ENCODE measurements at regions not wholly inside any gene's neighbourhood (a gene's known extent, or its start where the extent isn't known, plus 50 kb on each side); places are given as distances from the start of the nearest gene placed in this dataset.

- Histone ChIP-seq H2BK12ac (ENCODE audit: low read length in 2 of 2) (no peak overlapping the region), H2BK15ac (ENCODE audit: low read depth, poor library complexity, severe bottlenecking) (no peak overlapping the region), H2BK120ac (ENCODE audit: low read depth, low read length) (no peak overlapping the region), H2AK5ac (ENCODE audit: low read length, severe bottlenecking) (no peak overlapping the region), H3K9ac (ENCODE audit: low read length) (no peak overlapping the region), H3K23ac (ENCODE audit: low read length in 2 of 2) (no peak overlapping the region), H3K4me3 (ENCODE audit: insufficient read depth in 1 of 2, low read depth in 1 of 2, low read length in 2 of 2) (no peak overlapping the region), H3K79me1 (replicated peaks; ENCODE audit: low read length, poor library complexity, severe bottlenecking) (no peaks in the 10 kb centered on the region), H3K36me3 (ENCODE audit: control insufficient read depth in 1 of 2, insufficient read depth in 2 of 2, low read depth in 1 of 2, low read length in 2 of 2) (no peaks in the 10 kb centered on the region), H3K4me1 (ENCODE audit: control insufficient read depth, insufficient read depth, low read depth, low read length) (no peaks in the 10 kb centered on the region), H3K27me3 (ENCODE audit: control insufficient read depth in 1 of 2, insufficient read depth in 1 of 2, low read length in 2 of 2) (no peaks in the 10 kb centered on the region), H3K18ac (ENCODE audit: low read depth in 1 of 2, low read length in 2 of 2) (no peak overlapping the region), H3K4ac (ENCODE audit: low read depth in 1 of 2, low read length in 2 of 2) (no peak overlapping the region), H4K8ac (ENCODE audit: low read length) (no peak overlapping the region), H4K91ac (ENCODE audit: low read length) (no peak overlapping the region), H3K4me2 (ENCODE audit: low read length, poor library complexity, severe bottlenecking) (no peak overlapping the region), H2AFZ (ENCODE audit: low read depth, low read length) (no peak overlapping the region), H3K27ac (ENCODE audit: low read length, poor library complexity, severe bottlenecking) (no peak overlapping the region), H3K9me3 (ENCODE audit: control insufficient read depth, low read length) (no peaks in the 10 kb centered on the region), H2BK5ac (ENCODE audit: low read depth, low read length, poor library complexity, severe bottlenecking) (no peak overlapping the region), H3K14ac (ENCODE audit: low read length in 2 of 2) (no peak overlapping the region)
- no peak for DNase-seq
- no CpG with 5 or more reads among the region's 5 CpGs for WGBS
These were observed 158.2 kb downstream of the COX18 start for GRCh38 chr4:72911316-72911715.

DNA sequence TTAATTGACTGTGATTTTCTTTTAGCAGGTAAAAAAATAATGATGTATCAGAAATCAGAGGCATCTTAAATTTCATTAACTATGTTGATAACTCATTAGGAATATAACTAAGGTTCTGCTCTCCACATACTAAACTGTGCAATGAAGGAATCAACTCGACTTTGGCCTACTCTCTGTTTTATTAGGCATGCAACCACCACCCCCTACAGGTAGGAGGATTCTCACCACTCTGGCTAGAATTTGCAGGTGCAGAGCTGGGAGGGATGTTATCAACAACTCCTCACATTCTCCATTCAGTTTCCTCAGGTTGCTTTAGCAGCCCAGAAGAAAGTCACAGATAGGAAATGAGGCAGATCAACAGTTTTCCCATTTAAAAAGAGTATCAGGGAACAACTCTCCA, 160.1 kb downstream of the COX18 start:
- H2BK15ac ChIP-seq (ENCODE audit: low read depth, poor library complexity, severe bottlenecking) = no peak overlapping the region

DNA sequence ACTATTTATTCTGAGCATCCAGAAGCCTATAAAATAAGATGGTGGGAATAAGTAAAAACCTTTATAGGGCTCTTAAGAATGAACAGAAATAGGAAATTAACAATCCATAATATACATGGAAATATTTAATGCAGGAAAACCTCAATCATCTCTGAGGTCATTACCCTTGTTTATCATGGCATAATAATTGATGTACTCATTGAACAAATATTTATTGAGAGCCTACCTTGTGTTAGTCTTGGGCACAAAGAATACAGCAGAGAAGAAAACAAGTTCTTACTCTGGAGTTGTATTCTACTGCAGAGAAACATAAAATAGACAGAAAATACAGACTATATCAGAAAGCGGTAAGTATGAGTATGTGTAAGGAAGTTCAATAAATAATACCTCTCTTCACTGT, 167.2 kb downstream of the COX18 start:
- H3K4ac ChIP-seq (ENCODE audit: low read depth in 1 of 2, low read length in 2 of 2) = no peak overlapping the region
- no peak overlapping the region for H3K27ac ChIP-seq (ENCODE audit: low read length, poor library complexity, severe bottlenecking)
- no peak overlapping the region for H2AK5ac ChIP-seq (ENCODE audit: low read length, severe bottlenecking)
- H2BK12ac ChIP-seq (ENCODE audit: low read length in 2 of 2) = no peak overlapping the region
- no CpG with 5 or more reads among the region's 1 CpG for WGBS
- H2BK5ac ChIP-seq (ENCODE audit: low read depth, low read length, poor library complexity, severe bottlenecking) = no peak overlapping the region
- no peak overlapping the region for H2AFZ ChIP-seq (ENCODE audit: low read depth, low read length)
- H4K8ac ChIP-seq (ENCODE audit: low read length) = no peak overlapping the region
- H3K23ac ChIP-seq (ENCODE audit: low read length in 2 of 2) = no peak overlapping the region
- no peak overlapping the region for H2BK120ac ChIP-seq (ENCODE audit: low read depth, low read length)
- H2BK15ac ChIP-seq (ENCODE audit: low read depth, poor library complexity, severe bottlenecking) = no peak overlapping the region
- no peaks in the 10 kb centered on the region for H3K79me1 ChIP-seq (replicated peaks; ENCODE audit: low read length, poor library complexity, severe bottlenecking)
- H3K4me2 ChIP-seq (ENCODE audit: low read length, poor library complexity, severe bottlenecking) = no peak overlapping the region
- H3K36me3 ChIP-seq (ENCODE audit: control insufficient read depth in 1 of 2, insufficient read depth in 2 of 2, low read depth in 1 of 2, low read length in 2 of 2) = no peaks in the 10 kb centered on the region
- DNase-seq = no peak
- no peak overlapping the region for H3K9ac ChIP-seq (ENCODE audit: low read length)
- H3K18ac ChIP-seq (ENCODE audit: low read depth in 1 of 2, low read length in 2 of 2) = no peak overlapping the region
- H3K4me3 ChIP-seq (ENCODE audit: insufficient read depth in 1 of 2, low read depth in 1 of 2, low read length in 2 of 2) = no peak overlapping the region
- no peak overlapping the region for H3K14ac ChIP-seq (ENCODE audit: low read length in 2 of 2)
- no peaks in the 10 kb centered on the region for H3K27me3 ChIP-seq (ENCODE audit: control insufficient read depth in 1 of 2, insufficient read depth in 1 of 2, low read length in 2 of 2)
- no peak overlapping the region for H4K91ac ChIP-seq (ENCODE audit: low read length)
- no peaks in the 10 kb centered on the region for H3K9me3 ChIP-seq (ENCODE audit: control insufficient read depth, low read length)
- H3K4me1 ChIP-seq (ENCODE audit: control insufficient read depth, insufficient read depth, low read depth, low read length) = no peaks in the 10 kb centered on the region

More for the DNA sequence above, 160.1 kb downstream of the COX18 start:
- H2BK12ac ChIP-seq (ENCODE audit: low read length in 2 of 2) = no peak overlapping the region
- no peak overlapping the region for H2BK120ac ChIP-seq (ENCODE audit: low read depth, low read length)
- no peak overlapping the region for H2BK5ac ChIP-seq (ENCODE audit: low read depth, low read length, poor library complexity, severe bottlenecking)
- H3K27ac ChIP-seq (ENCODE audit: low read length, poor library complexity, severe bottlenecking) = no peak overlapping the region
- no peak overlapping the region for H3K4ac ChIP-seq (ENCODE audit: low read depth in 1 of 2, low read length in 2 of 2)
- no peak overlapping the region for H3K9ac ChIP-seq (ENCODE audit: low read length)
- no peaks in the 10 kb centered on the region for H3K27me3 ChIP-seq (ENCODE audit: control insufficient read depth in 1 of 2, insufficient read depth in 1 of 2, low read length in 2 of 2)
- H2AK5ac ChIP-seq (ENCODE audit: low read length, severe bottlenecking) = no peak overlapping the region
- H3K23ac ChIP-seq (ENCODE audit: low read length in 2 of 2) = no peak overlapping the region
- no peak overlapping the region for H3K18ac ChIP-seq (ENCODE audit: low read depth in 1 of 2, low read length in 2 of 2)
- no peaks in the 10 kb centered on the region for H3K36me3 ChIP-seq (ENCODE audit: control insufficient read depth in 1 of 2, insufficient read depth in 2 of 2, low read depth in 1 of 2, low read length in 2 of 2)
- no peaks in the 10 kb centered on the region for H3K79me1 ChIP-seq (replicated peaks; ENCODE audit: low read length, poor library complexity, severe bottlenecking)
- DNase-seq = no peak
- no peak overlapping the region for H3K4me3 ChIP-seq (ENCODE audit: insufficient read depth in 1 of 2, low read depth in 1 of 2, low read length in 2 of 2)
- no peak overlapping the region for H4K91ac ChIP-seq (ENCODE audit: low read length)
- WGBS = 7% methylated on average over 1 of the region's 1 CpG
- no peaks in the 10 kb centered on the region for H3K9me3 ChIP-seq (ENCODE audit: control insufficient read depth, low read length)
- no peak overlapping the region for H4K8ac ChIP-seq (ENCODE audit: low read length)
- no peak overlapping the region for H3K14ac ChIP-seq (ENCODE audit: low read length in 2 of 2)
- H3K4me1 ChIP-seq (ENCODE audit: control insufficient read depth, insufficient read depth, low read depth, low read length) = no peaks in the 10 kb centered on the region
- H2AFZ ChIP-seq (ENCODE audit: low read depth, low read length) = no peak overlapping the region
- H3K4me2 ChIP-seq (ENCODE audit: low read length, poor library complexity, severe bottlenecking) = no peak overlapping the region

GRCh38 chr4:72901553-72901952, 168.0 kb downstream of the COX18 start:
- Histone ChIP-seq H3K4me3 (ENCODE audit: insufficient read depth in 1 of 2, low read depth in 1 of 2, low read length in 2 of 2) (no peak overlapping the region), H2BK120ac (ENCODE audit: low read depth, low read length) (no peak overlapping the region), H3K27ac (ENCODE audit: low read length, poor library complexity, severe bottlenecking) (no peak overlapping the region), H3K18ac (ENCODE audit: low read depth in 1 of 2, low read length in 2 of 2) (no peak overlapping the region), H2AFZ (ENCODE audit: low read depth, low read length) (no peak overlapping the region), H4K91ac (ENCODE audit: low read length) (no peak overlapping the region), H4K8ac (ENCODE audit: low read length) (no peak overlapping the region), H2BK5ac (ENCODE audit: low read depth, low read length, poor library complexity, severe bottlenecking) (no peak overlapping the region), H2BK12ac (ENCODE audit: low read length in 2 of 2) (no peak overlapping the region), H3K14ac (ENCODE audit: low read length in 2 of 2) (no peak overlapping the region), H3K79me1 (replicated peaks; ENCODE audit: low read length, poor library complexity, severe bottlenecking) (no peaks in the 10 kb centered on the region), H3K9ac (ENCODE audit: low read length) (no peak overlapping the region), H3K4me2 (ENCODE audit: low read length, poor library complexity, severe bottlenecking) (no peak overlapping the region), H3K4ac (ENCODE audit: low read depth in 1 of 2, low read length in 2 of 2) (no peak overlapping the region), H3K27me3 (ENCODE audit: control insufficient read depth in 1 of 2, insufficient read depth in 1 of 2, low read length in 2 of 2) (no peaks in the 10 kb centered on the region), H3K4me1 (ENCODE audit: control insufficient read depth, insufficient read depth, low read depth, low read length) (no peaks in the 10 kb centered on the region), H3K9me3 (ENCODE audit: control insufficient read depth, low read length) (no peaks in the 10 kb centered on the region), H3K36me3 (ENCODE audit: control insufficient read depth in 1 of 2, insufficient read depth in 2 of 2, low read depth in 1 of 2, low read length in 2 of 2) (no peaks in the 10 kb centered on the region), H2AK5ac (ENCODE audit: low read length, severe bottlenecking) (no peak overlapping the region), H2BK15ac (ENCODE audit: low read depth, poor library complexity, severe bottlenecking) (no peak overlapping the region), H3K23ac (ENCODE audit: low read length in 2 of 2) (no peak overlapping the region)
- WGBS = 86% methylated on average over 2 of the region's 2 CpGs
- no peak for DNase-seq

Data from mesenchymal stem cell (in vitro differentiated cells and primary cell).